K562 (cell line): ENCODE measurements at regions not wholly inside any gene's neighbourhood (a gene's known extent, or its start where the extent isn't known, plus 50 kb on each side); places are given as distances from the start of the nearest gene placed in this dataset.

Experiments used
- ATAC-seq: fragments of 200-7000 bp; cut with Tn5 transposase; 3 replicates; pipeline ENCODE4 v1.9.1; 2020; ENCODE audit warnings: moderate library complexity
- BruUV-seq: library from RNA; stranded (reverse); fragments of 400-500 nt; replicated peaks from 2 replicates; lab custom pipeline; 2021; lab: Mats Ljungman, UMichigan
- CTCF ChIA-PET: fragments of 300-600 bp; formaldehyde crosslinking; extraction: SDS; loops from one replicate; lab custom pipeline; 2021; ENCODE audit warnings: low intra/inter-chr PET ratio; lab: Yijun Ruan, JAX
- POLR2A ChIA-PET: fragments of 300-600, 350-650 bp; sonication (Branson Sonifier 250); formaldehyde crosslinking; extraction: SDS; loops from one replicate; lab custom pipeline; 2021; ENCODE audit warnings: antibody characterized with exemption, inconsistent platforms; lab: Yijun Ruan, JAX
- DNase-seq, 4 experiments: peaks; one replicate each; pipeline versions ENCODE4 v3.0.0 to v3.0.0-alpha.2; 2011 to 2018; ENCODE audit warnings: low spot score in 3 of 4, mixed read lengths in 3 of 4; ENCODE audit errors: extremely low read depth in 1 of 4
- FAIRE-seq: peaks from 2 replicates; lab custom pipeline; 2011; peaks lifted over from hg19 to GRCh38; lab: Jason Lieb, UNC
- H2AFZ ChIP-seq: 2 replicates; pipeline ENCODE4 v1.6.0; 2011; ENCODE audit warnings: low read depth, low read length, control low read depth, inconsistent platforms
- H3K27ac ChIP-seq: fragments of 200-600 bp; 3 replicates; pipeline ENCODE4 v1.8.0; 2011; ENCODE audit warnings: low read depth, mild to moderate bottlenecking, control low read depth, inconsistent platforms, low read length, moderate library complexity, mixed read lengths; ENCODE audit errors: extremely low read depth
- H3K27me3 ChIP-seq, 2 experiments: fragments of 300-600 bp in 1 of 2; 2 replicates in 1 of 2; 3 replicates in 1 of 2; pipeline versions ENCODE4 v1.6.0 to v1.8.0; 2011; ENCODE audit warnings: inconsistent platforms in 2 of 2, low read length in 2 of 2, mild to moderate bottlenecking in 1 of 2, mixed read lengths in 1 of 2, moderate library complexity in 1 of 2; ENCODE audit not compliant: control insufficient read depth in 2 of 2, insufficient read depth in 2 of 2
- H3K36me3 ChIP-seq: fragments of 300-600 bp; 3 replicates; pipeline ENCODE4 v1.8.0; 2011; ENCODE audit warnings: mild to moderate bottlenecking, low read length, inconsistent platforms; ENCODE audit not compliant: control insufficient read depth, insufficient read depth
- H3K4me1 ChIP-seq, 2 experiments: fragments of 200-600 bp in 1 of 2; replicated peaks in 1 of 2; 2 replicates in 1 of 2; 3 replicates in 1 of 2; pipeline versions ENCODE4 v1.5.1 to v1.8.0; 2011; ENCODE audit warnings: inconsistent platforms in 2 of 2, low read length in 2 of 2, mild to moderate bottlenecking in 1 of 2, mixed read lengths in 1 of 2, moderate library complexity in 1 of 2; ENCODE audit not compliant: control insufficient read depth in 2 of 2, insufficient read depth in 2 of 2
- H3K4me2 ChIP-seq: 2 replicates; pipeline ENCODE4 v1.6.1; 2011; ENCODE audit warnings: low read length, control low read depth, inconsistent platforms, mixed read lengths; ENCODE audit not compliant: insufficient read depth
- H3K4me3 ChIP-seq: fragments of 200-600 bp; sonication (generic), shearing (Covaris generic); 2 replicates; pipeline ENCODE4 v1.5.1; 2016; ENCODE audit warnings: control low read depth, inconsistent platforms
- H3K79me2 ChIP-seq: fragments of 200-600 bp; 3 replicates; pipeline ENCODE4 v1.8.0; 2011; ENCODE audit warnings: low read length, inconsistent platforms; ENCODE audit not compliant: control insufficient read depth, insufficient read depth
- H3K9ac ChIP-seq, 2 experiments: 2 replicates each; pipeline versions ENCODE4 v1.6.0 to v1.6.1; 2011; ENCODE audit warnings: low read depth in 2 of 2, low read length in 2 of 2, control low read depth in 1 of 2, inconsistent platforms in 1 of 2, mild to moderate bottlenecking in 1 of 2, mixed read lengths in 1 of 2; ENCODE audit not compliant: insufficient read depth in 1 of 2
- H3K9me1 ChIP-seq: one replicate; pipeline ENCODE4 v1.6.0; 2011; ENCODE audit warnings: inconsistent platforms, mild to moderate bottlenecking, low read length, moderate library complexity; ENCODE audit not compliant: control insufficient read depth, insufficient read depth
- H3K9me3 ChIP-seq: replicated peaks from 2 replicates; pipeline ENCODE4 v1.5.1; 2011; ENCODE audit warnings: low read depth, low read length, inconsistent platforms; ENCODE audit not compliant: control insufficient read depth, insufficient read depth
- H4K20me1 ChIP-seq: replicated peaks from 2 replicates; pipeline ENCODE4 v1.6.1; 2011; ENCODE audit warnings: low read length, inconsistent platforms, mixed read lengths; ENCODE audit not compliant: control insufficient read depth, insufficient read depth
- CBFA2T2 ChIP-seq: fragments of 450-650 bp; conservative IDR thresholded peaks from 2 replicates; pipeline ENCODE4 v1.6.1; 2017; ENCODE audit warnings: mild to moderate bottlenecking
- HMGXB4 ChIP-seq: sonication (generic); formaldehyde crosslinking; IDR thresholded peaks from 2 replicates; pipeline ENCODE4 v1.8.1; 2023; ENCODE audit warnings: mild to moderate bottlenecking, missing genetic modification reagents
- PKNOX1 ChIP-seq: fragments of 450-650 bp; IDR thresholded peaks from 2 replicates; pipeline ENCODE4 v1.6.1; 2016
- RAD51 ChIP-seq: fragments of 450-650 bp; IDR thresholded peaks from 2 replicates; pipeline ENCODE4 v1.7.1; 2016; ENCODE audit warnings: low read depth, mild to moderate bottlenecking, borderline replicate concordance
- TCFL5 ChIP-seq: fragments of 250-450 bp; sonication (Bioruptor Pico); conservative IDR thresholded peaks from 2 replicates; pipeline ENCODE4 v1.6.1; 2021; ENCODE audit warnings: mild to moderate bottlenecking, moderate library complexity, matching md5 sums
- USF2 ChIP-seq: sonication (generic); formaldehyde crosslinking; IDR thresholded peaks from 2 replicates; pipeline ENCODE4 v1.5.0; 2020; ENCODE audit warnings: missing genetic modification reagents
- ZSCAN29 ChIP-seq: fragments of 450-650 bp; IDR thresholded peaks from 2 replicates; pipeline ENCODE4 v1.6.1; 2017
- WGBS: fragments of 100-300 bp; shearing (Covaris generic); methylation state at CpG from one replicate; pipeline ENCODE4 v1.1.6; 2016; ENCODE audit warnings: low coverage, mixed read lengths; ENCODE audit not compliant: insufficient coverage; ENCODE audit errors: missing lambda C conversion rate; 5-methylcytosine and 5-hydroxymethylcytosine counted together
- in situ Hi-C: fragments of 300-500 bp; cut with MboI; formaldehyde crosslinking; loops from 4 replicates; pipeline ENCODE4 v1.15.0; 2018; ENCODE audit warnings: inconsistent platforms, mixed read lengths
- intact Hi-C: fragments of 100-400 bp; cut with micrococcal nuclease; formaldehyde crosslinking; loops from 2 replicates; pipeline ENCODE4 v1.14.2; 2022

GRCh38 chr1:228999446-229000170, 264.3 kb downstream of the RHOU start:
- ChIA-PET CTCF (no interaction called here), POLR2A (no interaction called here)
- Histone ChIP-seq H3K4me2 (0 out of 2 replicates have a peak overlapping the region, but pooled peaks have one; percentile 10), H3K9me1 (no peaks in the 10 kb centered on the region), H3K27me3 (peaks cover 12% of the 10 kb centered on the region in 2 experiments), H3K9ac (no peak overlapping the region), H2AFZ (no peak overlapping the region; the same call in 1 of the 2 replicates), H3K36me3 (no peaks in the 10 kb centered on the region), H3K4me3 (no peak overlapping the region), H3K79me2 (no peaks in the 10 kb centered on the region), H3K4me1 (peaks cover 7 to 18% of the 10 kb centered on the region in 2 experiments; a peak in 4 of 5 replicates), H3K27ac (no peak overlapping the region), H4K20me1 (no peaks in the 10 kb centered on the region), H3K9me3 (no peaks in the 10 kb centered on the region)
- in situ Hi-C loops, result no loop called here
- no peak for ATAC-seq
- intact Hi-C loops, result no loop called here
- BruUV-seq, result no TSS peak
- 20% methylated on average over 9 of the region's 9 CpGs for WGBS
- no peak for FAIRE-seq
- DNase-seq, result no peak
- no peak for TF ChIP-seq TCFL5 (CRISPR knock-in tag)
- TF ChIP-seq ZSCAN29, result no peak

- no peak for DNase-seq
- FAIRE-seq, result no peak
- Histone ChIP-seq H3K9ac (no peak overlapping the region), H3K36me3 (no peaks in the 10 kb centered on the region), H3K9me1 (no peaks in the 10 kb centered on the region), H3K27me3 (peaks cover 12 to 16% of the 10 kb centered on the region in 2 experiments), H3K27ac (no peak overlapping the region), H3K4me2 (peak overlapping the region; percentile 10; the same call in 1 of the 2 replicates), H3K9me3 (no peaks in the 10 kb centered on the region), H3K79me2 (no peaks in the 10 kb centered on the region), H4K20me1 (no peaks in the 10 kb centered on the region), H3K4me1 (peaks cover 7 to 23% of the 10 kb centered on the region in 2 experiments; a peak in 4 of 5 replicates), H2AFZ (peak overlapping the region; percentile 0; the same call in 1 of the 2 replicates), H3K4me3 (no peak overlapping the region)
- TF ChIP-seq PKNOX1 (0 out of 2 replicates have a peak, but pooled peaks have one; percentile 34), HMGXB4 (CRISPR knock-in tag) (no peak), CBFA2T2 (0 out of 2 replicates have a peak, but pooled peaks have one; percentile 17), USF2 (0 out of 2 replicates have a peak, but pooled peaks have one; percentile 10), RAD51 (peak; percentile 77; the same call in 1 of the 2 replicates)
- BruUV-seq, result no TSS peak
- 15% methylated on average over 8 of the region's 8 CpGs for WGBS
- in situ Hi-C loops (no loop called here), intact Hi-C loops (no loop called here)
- ATAC-seq, result no peak
- POLR2A ChIA-PET, result interaction anchor here (1.1 to 1.4 kb wide), 2 partner anchors 11 to 16 kb away, joined by 4 read pairs; no protein-coding TSS in a partner anchor
- CTCF ChIA-PET, result no interaction called here
Measured at GRCh38 chr1:229000187-229000586, 264.9 kb downstream of the RHOU start.
